Esophagus muscularis mucosa (tissue), 4 donors: ENCODE measurements at regions not wholly inside any gene's neighbourhood (a gene's known extent, or its start where the extent isn't known, plus 50 kb on each side); places are given as distances from the start of the nearest gene placed in this dataset.

ENCODE experiments used
- DNase-seq: peaks from one replicate; pipeline ENCODE4 v3.0.0-alpha.2; 2017; ENCODE audit errors: extremely low spot score
- H3K27ac ChIP-seq, 4 donors: fragments of 200-600 bp; sonication (generic); replicated peaks in 1 of 4; 1 replicate in 3 of 4; 2 replicates in 1 of 4; pipeline ENCODE4 v1.5.1; 2016 to 2019; ENCODE audit warnings: mild to moderate bottlenecking in 1 of 4
- H3K27me3 ChIP-seq, 4 donors: fragments of 200-600 bp; sonication (generic); one replicate each; pipeline versions ENCODE4 v1.5.1 to v1.6.0; 2016 to 2019
- H3K36me3 ChIP-seq, 4 donors: fragments of 200-600 bp; sonication (generic); one replicate each; pipeline ENCODE4 v1.5.1; 2016 to 2019
- H3K4me1 ChIP-seq, 4 donors: fragments of 200-600 bp; sonication (generic); one replicate each; pipeline ENCODE4 v1.5.1; 2016 to 2019
- H3K4me3 ChIP-seq, 4 donors: fragments of 200-600 bp; sonication (generic); 1 replicate in 2 of 4; 2 replicates in 2 of 4; pipeline ENCODE4 v1.5.1; 2016 to 2019; ENCODE audit warnings: mild to moderate bottlenecking in 4 of 4, moderate library complexity in 1 of 4
- H3K9me3 ChIP-seq, 4 donors: fragments of 200-600 bp; sonication (generic); 1 replicate in 3 of 4; 2 replicates in 1 of 4; pipeline ENCODE4 v1.5.1; 2016 to 2019
- CTCF ChIP-seq, 3 experiments: fragments of 200-600 bp in 2 of 3; fragments of 450-650 bp in 1 of 3; sonication (generic) in 2 of 3; IDR thresholded peaks; one replicate each; pipeline ENCODE4 v1.5.1; 2017 to 2019; ENCODE audit warnings: antibody characterized with exemption in 3 of 3, mild to moderate bottlenecking in 2 of 3, moderate library complexity in 1 of 3
- EP300 ChIP-seq: sonication (generic); formaldehyde crosslinking; IDR thresholded peaks from one replicate; pipeline ENCODE4 v1.6.1; 2017; ENCODE audit warnings: antibody characterized with exemption
- POLR2A ChIP-seq: fragments of 450-650 bp; IDR thresholded peaks from one replicate; pipeline ENCODE4 v1.6.1; 2017; ENCODE audit warnings: antibody characterized with exemption, moderate library complexity, mild to moderate bottlenecking, low read depth
- POLR2AphosphoS5 ChIP-seq, 2 donors: sonication (generic); formaldehyde crosslinking; IDR thresholded peaks; one replicate each; pipeline ENCODE4 v1.6.1; 2017; ENCODE audit warnings: antibody characterized with exemption in 2 of 2
- WGBS: methylation state at CpG from one replicate; pipeline ENCODE4 v1.1.5; 2018; 5-methylcytosine and 5-hydroxymethylcytosine counted together
- intact Hi-C: fragments of 100-400 bp; cut with DNase I; formaldehyde crosslinking; loops from one replicate; pipeline ENCODE4 v1.15.1; 2023

- Histone ChIP-seq H3K27ac (no peak overlapping the region), H3K4me1 (peaks cover 8 to 19% (median 15%) of the 10 kb centered on the region in 4 donors), H3K27me3 (no peaks in the 10 kb centered on the region), H3K36me3 (no peaks in the 10 kb centered on the region), H3K4me3 (no peak overlapping the region), H3K9me3 (no peaks in the 10 kb centered on the region)
- no peak for DNase-seq
- 88% methylated on average over 3 of the region's 3 CpGs for WGBS
- TF ChIP-seq CTCF (IDR thresholded peaks at IDR 0.05): no peak
- no peak for TF ChIP-seq POLR2A
- no peak for TF ChIP-seq POLR2AphosphoS5 (IDR thresholded peaks at IDR 0.05)
- no peak for TF ChIP-seq EP300
- intact Hi-C loops: no loop called here
These were observed 138.8 kb upstream of the MAP9 start for GRCh38 chr4:155515444-155516075.

GRCh38 chr4:155514628-155515027 is 137.9 kb upstream of the MAP9 start:
- H3K9me3 ChIP-seq: no peaks in the 10 kb centered on the region
- 82% methylated on average over 2 of the region's 2 CpGs for WGBS
- intact Hi-C loops: no loop called here
- TF ChIP-seq CTCF (IDR thresholded peaks at IDR 0.05) (no peak), EP300 (no peak), POLR2A (no peak)
- H3K27ac ChIP-seq: no peak overlapping the region
- H3K36me3 ChIP-seq: no peaks in the 10 kb centered on the region
- H3K4me3 ChIP-seq: no peak overlapping the region
- no peak for DNase-seq
- peaks cover 17 to 26% (median 21%) of the 10 kb centered on the region in 4 donors for H3K4me1 ChIP-seq
- no peaks in the 10 kb centered on the region for H3K27me3 ChIP-seq

- H3K27ac ChIP-seq: no peak overlapping the region
- no peaks in the 10 kb centered on the region for H3K27me3 ChIP-seq
- DNase-seq: no peak
- peaks cover 23 to 29% (median 25%) of the 10 kb centered on the region in 4 donors for H3K4me1 ChIP-seq
- TF ChIP-seq POLR2AphosphoS5 (IDR thresholded peaks at IDR 0.05) (no peak), CTCF (IDR thresholded peaks at IDR 0.05) (no peak), POLR2A (no peak), EP300 (no peak)
- H3K4me3 ChIP-seq: no peak overlapping the region
- intact Hi-C loops: no loop called here
- H3K36me3 ChIP-seq: no peaks in the 10 kb centered on the region
- no peaks in the 10 kb centered on the region for H3K9me3 ChIP-seq
- 77% methylated on average over 5 of the region's 5 CpGs for WGBS
These were observed 136.1 kb upstream of the MAP9 start for GRCh38 chr4:155512817-155513216.

- H3K4me3 ChIP-seq: no peak overlapping the region
- peaks cover 23 to 29% (median 25%) of the 10 kb centered on the region in 4 donors for H3K4me1 ChIP-seq
- no peaks in the 10 kb centered on the region for H3K9me3 ChIP-seq
- TF ChIP-seq POLR2A (no peak), CTCF (IDR thresholded peaks at IDR 0.05) (no peak), EP300 (no peak), POLR2AphosphoS5 (IDR thresholded peaks at IDR 0.05) (no peak)
- DNase-seq: no peak
- no peaks in the 10 kb centered on the region for H3K36me3 ChIP-seq
- WGBS: 94% methylated on average over 1 of the region's 1 CpG
- no peaks in the 10 kb centered on the region for H3K27me3 ChIP-seq
- intact Hi-C loops: no loop called here
- H3K27ac ChIP-seq: no peak overlapping the region
These were observed 135.3 kb upstream of the MAP9 start for GRCh38 chr4:155512046-155512445.

- peaks cover 26 to 36% (median 29%) of the 10 kb centered on the region in 4 donors for H3K4me1 ChIP-seq
- no peak overlapping the region for H3K4me3 ChIP-seq
- no peaks in the 10 kb centered on the region for H3K36me3 ChIP-seq
- no peak for TF ChIP-seq POLR2AphosphoS5 (IDR thresholded peaks at IDR 0.05)
- TF ChIP-seq EP300: no peak
- no peak for TF ChIP-seq POLR2A
- TF ChIP-seq CTCF (IDR thresholded peaks at IDR 0.05): no peak
- no peak for DNase-seq
- intact Hi-C loops: no loop called here
- 53% methylated on average over 2 of the region's 2 CpGs for WGBS
- no peak overlapping the region for H3K27ac ChIP-seq
- H3K9me3 ChIP-seq: no peaks in the 10 kb centered on the region
- H3K27me3 ChIP-seq: no peaks in the 10 kb centered on the region
These were observed 134.0 kb upstream of the MAP9 start for GRCh38 chr4:155510771-155511170.
